ENCODE measurements at regions not wholly inside any gene's neighbourhood (a gene's known extent, or its start where the extent isn't known, plus 50 kb on each side); places are given as distances from the start of the nearest gene placed in this dataset.
"Not testable (repeated sequence)": the region's sequence is repeated elsewhere in the genome, so short reads cannot be mapped to it uniquely, and the experiment has no call there.

GRCh38 chr2:176427549-176427948 is 158.3 kb downstream of the MTX2 start:
- DNase-seq (ENCODE audit: low spot score): no peak

DNA sequence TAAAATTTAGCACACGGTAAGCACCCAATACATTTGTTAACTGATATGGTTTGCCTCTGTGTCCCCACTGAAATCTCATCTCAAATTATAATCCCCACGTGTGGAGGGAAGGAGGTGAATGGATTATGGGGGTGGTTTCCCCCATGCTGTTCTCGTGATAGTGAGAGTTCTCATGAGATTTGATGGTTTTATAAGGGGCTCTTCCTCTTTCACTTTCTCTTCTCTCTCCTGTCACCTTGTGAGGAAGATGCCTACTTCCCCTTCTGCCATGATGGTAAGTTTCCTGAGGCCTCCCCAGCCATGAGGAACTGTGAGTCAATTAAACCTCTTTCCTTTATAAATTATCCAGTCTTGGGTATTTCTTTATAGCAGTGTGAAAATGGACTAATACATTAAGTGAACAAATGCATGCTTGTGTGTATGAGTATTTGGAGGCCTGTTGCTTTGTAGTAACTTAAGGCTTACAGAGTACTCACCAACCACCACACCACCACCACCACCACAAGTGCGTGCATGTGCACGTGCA is 159.8 kb downstream of the MTX2 start:
- not testable (repeated sequence) for DNase-seq (ENCODE audit: low spot score)

- DNase-seq (ENCODE audit: low spot score): no peak
Observed at GRCh38 chr2:176432434-176432833, 163.2 kb downstream of the MTX2 start.

DNA sequence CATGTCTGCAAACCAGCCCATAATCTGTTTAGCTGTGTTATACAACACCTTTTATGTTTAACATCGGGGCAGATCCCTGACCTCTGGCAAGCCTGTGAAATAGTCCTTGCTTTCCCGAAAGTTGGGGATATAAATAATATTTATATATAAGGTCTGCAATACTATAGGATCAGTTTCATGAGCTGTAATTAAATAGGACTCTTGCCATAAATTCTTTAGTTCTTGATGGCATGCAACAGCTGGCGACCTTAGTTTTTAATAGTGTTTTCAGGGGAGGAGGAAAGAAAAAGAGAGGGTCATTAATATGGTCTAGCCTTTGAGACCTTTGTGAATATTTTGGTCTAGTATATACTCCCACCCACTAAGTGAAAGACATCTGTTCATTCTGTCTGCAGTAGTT is 166.5 kb downstream of the MTX2 start:
- no peak for DNase-seq (ENCODE audit: low spot score)

- DNase-seq (ENCODE audit: low spot score): no peak
Observed at GRCh38 chr2:176443946-176444345, 174.7 kb downstream of the MTX2 start.

- DNase-seq (ENCODE audit: low spot score): no peak
Observed at GRCh38 chr2:176445956-176446355, 176.7 kb downstream of the MTX2 start.

GRCh38 chr2:176446718-176447414 is 177.6 kb downstream of the MTX2 start:
- no peak for DNase-seq (ENCODE audit: low spot score)

DNA sequence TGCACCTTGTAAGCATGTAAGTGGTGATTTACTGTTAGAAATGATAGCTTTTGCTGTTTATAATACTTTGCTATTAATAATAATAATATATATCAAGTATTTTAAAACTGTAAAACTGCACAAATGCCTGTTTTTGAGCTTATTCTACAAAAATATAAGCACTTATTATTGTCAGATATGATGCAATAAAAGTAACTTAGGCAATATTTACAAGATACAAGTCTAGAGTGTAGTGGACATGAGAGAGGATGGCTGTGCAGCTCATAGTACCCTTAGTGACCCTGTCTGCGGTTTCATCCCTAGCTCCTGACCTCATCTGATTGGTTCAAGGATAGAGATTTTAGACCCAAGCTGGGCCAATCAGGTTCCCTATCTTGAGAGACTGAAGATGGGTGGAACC is 178.4 kb downstream of the MTX2 start:
- no peak for DNase-seq (ENCODE audit: low spot score)

DNA sequence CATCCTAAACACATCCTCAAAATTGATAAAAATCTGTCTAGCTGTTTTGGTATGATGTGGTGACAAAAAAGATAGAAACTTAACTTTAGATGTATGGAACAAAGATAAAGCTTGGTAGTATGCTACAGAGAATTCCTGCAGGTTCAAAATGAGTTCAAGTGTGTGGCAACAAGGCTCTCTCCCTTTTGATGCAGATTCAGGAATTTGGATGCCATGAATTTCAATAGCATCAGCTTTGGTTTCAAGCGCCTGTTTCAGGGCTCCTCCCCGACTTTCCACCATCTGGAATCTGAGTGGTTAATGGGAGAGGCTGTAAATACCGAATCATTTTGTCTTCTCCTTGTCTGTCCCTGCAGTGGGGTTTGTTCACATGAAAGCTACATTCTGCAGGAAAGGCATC is 180.6 kb downstream of the MTX2 start:
- no peak for DNase-seq (ENCODE audit: low spot score)

DNA sequence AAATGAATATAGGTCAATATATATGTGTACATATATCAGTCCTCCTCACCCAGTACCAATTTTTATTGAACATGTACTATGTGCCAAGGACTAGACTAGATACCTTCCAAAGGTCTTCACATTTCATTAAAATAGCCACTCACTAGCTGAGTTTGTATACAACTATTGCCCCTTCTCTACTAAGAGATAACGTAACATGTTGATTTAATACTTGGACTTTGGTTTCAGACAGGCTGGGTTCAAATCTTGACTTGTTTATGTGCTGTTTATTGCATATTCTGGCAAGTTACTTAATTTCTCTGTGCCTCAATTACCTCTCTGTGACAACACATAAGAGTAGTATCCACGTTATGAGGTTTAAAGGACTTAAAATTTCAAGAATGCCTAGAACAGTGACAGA is 184.5 kb downstream of the MTX2 start:
- DNase-seq (ENCODE audit: low spot score): no peak

- peak; percentile 59 for DNase-seq (ENCODE audit: low spot score)
Observed at GRCh38 chr2:176454893-176455815, 185.9 kb downstream of the MTX2 start.

GRCh38 chr2:176455816-176456291 is 186.6 kb downstream of the MTX2 start:
- DNase-seq (ENCODE audit: low spot score): no peak

- DNase-seq (ENCODE audit: low spot score): no peak
Observed at GRCh38 chr2:176457481-176457880, 188.2 kb downstream of the MTX2 start.

DNA sequence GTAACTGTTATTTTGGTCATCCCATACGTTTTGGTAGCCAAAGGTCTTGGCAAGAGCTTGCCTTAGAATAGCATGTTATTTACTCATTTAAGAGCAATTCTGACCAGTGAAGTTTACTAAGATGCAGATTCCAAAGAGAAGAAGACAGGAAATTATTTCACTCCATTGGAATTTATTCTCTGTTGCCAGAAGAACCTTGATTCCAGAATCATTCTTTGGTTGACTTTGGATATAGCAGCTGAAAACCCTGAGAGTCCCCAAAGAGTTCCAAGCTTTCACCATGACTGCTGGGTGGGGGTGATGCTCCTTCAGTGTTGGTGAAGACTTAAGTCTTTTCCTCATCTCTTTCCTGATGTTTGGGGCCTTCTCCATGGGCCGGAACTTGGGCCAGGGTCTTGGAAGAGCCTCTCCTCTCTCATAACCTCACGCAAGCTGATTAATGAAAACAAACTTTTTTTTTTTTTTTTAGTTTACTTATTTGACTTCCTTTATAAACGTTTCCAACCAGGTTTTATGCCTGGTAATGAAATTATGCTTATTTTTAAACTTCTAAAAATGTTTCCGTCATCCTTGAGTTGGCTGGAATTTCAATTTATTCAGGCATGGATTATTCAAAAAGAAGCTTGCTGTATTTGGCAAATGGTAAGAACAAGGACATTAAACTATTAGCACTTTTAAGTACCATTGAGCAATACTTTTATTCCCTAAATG is 192.0 kb downstream of the MTX2 start:
- DNase-seq (ENCODE audit: low spot score): no peak

DNA sequence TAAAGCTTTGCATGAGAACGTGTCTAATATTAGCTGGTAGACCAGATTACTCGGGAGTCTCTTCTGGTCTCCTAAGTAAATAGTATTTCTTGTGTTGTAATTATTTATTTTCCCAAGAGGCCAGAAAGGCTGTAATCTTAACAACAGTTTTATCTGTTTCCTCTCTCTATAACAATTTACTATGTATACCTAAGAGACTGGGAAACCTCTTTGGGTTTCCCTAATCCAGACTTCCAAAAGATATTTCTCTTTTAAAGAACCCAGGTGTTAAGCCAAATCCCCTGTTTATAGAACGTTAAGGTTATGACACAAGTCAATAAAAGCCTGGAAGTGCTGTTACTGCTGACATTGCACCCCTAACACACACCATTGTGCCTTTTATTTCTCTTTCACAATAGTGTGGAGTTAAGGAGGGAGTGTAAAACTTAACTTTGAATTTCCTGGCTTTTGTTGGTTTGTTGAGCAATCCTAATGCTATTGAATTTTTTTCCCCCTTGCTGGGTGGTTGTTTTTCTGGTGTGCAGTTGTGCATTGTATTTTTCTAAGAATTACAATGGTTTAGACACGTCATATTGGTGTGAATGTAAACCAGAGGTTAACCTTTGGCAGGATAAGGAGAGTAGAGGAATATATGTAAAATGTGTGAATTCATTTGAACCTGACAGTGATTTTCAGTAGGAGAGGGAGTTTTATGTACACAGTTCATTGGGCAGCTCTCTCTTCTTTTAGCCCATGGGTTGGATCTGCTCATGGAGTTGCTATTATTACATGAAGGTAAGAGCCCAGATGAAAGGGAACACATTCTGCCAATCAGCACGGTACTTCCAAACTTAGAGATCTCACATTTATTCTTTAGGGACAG is 192.8 kb downstream of the MTX2 start:
- DNase-seq (ENCODE audit: low spot score): no peak

GRCh38 chr2:176463546-176463945 is 194.3 kb downstream of the MTX2 start:
- DNase-seq (ENCODE audit: low spot score): no peak

GRCh38 chr2:176464886-176465564 is 195.8 kb downstream of the MTX2 start:
- no peak for DNase-seq (ENCODE audit: low spot score)

- DNase-seq (ENCODE audit: low spot score): no peak
Observed at GRCh38 chr2:176466918-176467452, 197.7 kb downstream of the MTX2 start.

DNA sequence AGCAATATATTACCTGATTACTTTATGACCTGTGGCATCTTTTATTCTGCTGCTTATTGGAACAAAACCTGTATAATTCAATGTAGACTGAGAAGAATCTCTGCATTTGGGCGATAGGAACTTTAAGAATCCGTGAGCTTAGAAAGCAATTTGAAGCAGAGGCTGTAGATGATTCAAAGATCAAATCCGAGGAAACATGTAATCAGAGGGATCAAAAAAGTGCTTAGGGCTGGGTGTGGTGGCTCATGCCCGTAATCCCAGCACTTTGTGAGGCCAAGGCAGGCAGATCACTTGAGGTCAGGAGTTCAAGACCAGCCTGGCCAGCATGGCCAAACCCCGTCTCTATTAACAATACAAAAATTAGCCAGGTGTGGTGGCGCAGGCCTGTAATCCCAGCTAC is 198.4 kb downstream of the MTX2 start:
- no peak for DNase-seq (ENCODE audit: low spot score)

DNA sequence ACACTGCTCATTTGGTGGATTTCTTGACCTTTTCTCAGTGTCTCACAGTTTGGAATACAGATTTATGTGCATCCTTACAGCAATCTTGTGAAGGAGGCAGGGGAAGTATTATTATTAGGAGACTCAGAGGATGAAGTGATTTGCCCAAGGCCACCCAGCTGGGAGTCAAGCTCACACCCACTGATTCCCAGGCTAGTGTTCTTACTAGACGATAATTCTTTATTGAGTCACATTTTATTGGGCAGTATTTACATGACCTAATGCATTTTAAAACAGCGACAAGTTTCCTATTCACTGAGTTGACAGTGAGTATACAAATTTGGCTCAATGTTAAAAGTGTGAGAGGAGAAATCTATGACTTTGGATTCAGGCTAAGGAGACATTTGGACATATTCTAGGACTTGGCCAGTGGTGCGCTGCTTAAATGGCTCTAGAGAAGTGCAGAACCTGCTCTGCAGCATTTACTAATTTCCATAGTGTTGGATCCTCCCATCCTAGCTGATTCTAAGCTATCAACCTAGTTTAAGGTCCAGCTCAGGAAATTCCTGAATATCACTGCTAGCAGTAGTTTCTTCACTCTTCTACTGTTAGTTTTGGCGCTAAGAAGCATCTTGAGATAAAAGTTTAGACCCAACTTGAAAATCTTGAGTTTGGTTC is 199.3 kb downstream of the MTX2 start:
- no peak for DNase-seq (ENCODE audit: low spot score)

All from hematopoietic multipotent progenitor cell treated with erythropoietin and hydrocortisone succinate and interleukin-3 and kit ligand, for 17 days (in vitro differentiated cells).